Ectodermal cell (in vitro differentiated cells): ENCODE measurements at regions not wholly inside any gene's neighbourhood (a gene's known extent, or its start where the extent isn't known, plus 50 kb on each side); places are given as distances from the start of the nearest gene placed in this dataset.
"Not testable (repeated sequence)": the region's sequence is repeated elsewhere in the genome, so short reads cannot be mapped to it uniquely, and the experiment has no call there.

ENCODE experiments used
- H3K27ac ChIP-seq: 2 replicates; pipeline ENCODE4 v1.7.0; 2013; ENCODE audit warnings: mild to moderate bottlenecking, low read depth, low read length; ENCODE audit not compliant: insufficient read depth, poor library complexity, severe bottlenecking
- H3K27me3 ChIP-seq: 2 replicates; pipeline ENCODE4 v1.7.0; 2013; ENCODE audit warnings: mild to moderate bottlenecking, low read length; ENCODE audit not compliant: insufficient read depth, control insufficient read depth, poor library complexity, severe bottlenecking
- H3K36me3 ChIP-seq: one replicate; pipeline ENCODE4 v1.7.0; 2013; ENCODE audit warnings: low read length; ENCODE audit not compliant: control insufficient read depth, insufficient read depth
- H3K4me1 ChIP-seq: one replicate; pipeline ENCODE4 v1.7.0; 2013; ENCODE audit warnings: low read length; ENCODE audit not compliant: control insufficient read depth, insufficient read depth
- H3K4me3 ChIP-seq: 2 replicates; pipeline ENCODE4 v1.7.0; 2013; ENCODE audit warnings: low read depth, low read length, control low read depth; ENCODE audit not compliant: insufficient read depth
- H3K9me3 ChIP-seq: 2 replicates; pipeline ENCODE4 v1.7.0; 2013; ENCODE audit warnings: mild to moderate bottlenecking, low read length, moderate library complexity; ENCODE audit not compliant: control insufficient read depth
- WGBS, 2 experiments: methylation state at CpG; one replicate each; pipeline ENCODE4 v1.1.7; 2013; ENCODE audit warnings: missing lambda C conversion rate in 2 of 2; 5-methylcytosine and 5-hydroxymethylcytosine counted together

- no peak overlapping the region for H3K4me3 ChIP-seq
- no peaks in the 10 kb centered on the region for H3K27me3 ChIP-seq
- H3K9me3 ChIP-seq = no peaks in the 10 kb centered on the region
- H3K27ac ChIP-seq = no peak overlapping the region
- H3K36me3 ChIP-seq = no peaks in the 10 kb centered on the region
- H3K4me1 ChIP-seq = no peaks in the 10 kb centered on the region
These were observed 479.6 kb downstream of the TMEM135 start for GRCh38 chr11:87517351-87517750.

GRCh38 chr11:87507722-87508121, 470.0 kb downstream of the TMEM135 start:
- not testable (repeated sequence) for H3K27ac ChIP-seq
- WGBS, 2 experiments = 7 to 14% methylated on average over 2 of the region's 2 CpGs

GRCh38 chr11:87506946-87507345, 469.2 kb downstream of the TMEM135 start:
- not testable (repeated sequence) for H3K27ac ChIP-seq, H3K4me3 ChIP-seq, H3K4me1 ChIP-seq, H3K36me3 ChIP-seq, H3K27me3 ChIP-seq, H3K9me3 ChIP-seq
- WGBS, 2 experiments = 90 to 96% methylated on average over 6 of the region's 6 CpGs

More at GRCh38 chr11:87507722-87508121, 470.0 kb downstream of the TMEM135 start:
- H3K27me3 ChIP-seq, H3K36me3 ChIP-seq, H3K4me1 ChIP-seq, H3K4me3 ChIP-seq, H3K9me3 ChIP-seq: not testable (repeated sequence)

GRCh38 chr11:87501388-87501787, 463.7 kb downstream of the TMEM135 start:
- H3K27ac ChIP-seq = no peak overlapping the region
- WGBS, 2 experiments = 100% methylated on average over 1 of the region's 1 CpG; no CpG with 5 or more reads in 1 of the 2 experiments

GRCh38 chr11:87494936-87495335, 457.2 kb downstream of the TMEM135 start:
- H3K27ac ChIP-seq, H3K36me3 ChIP-seq, H3K9me3 ChIP-seq, H3K27me3 ChIP-seq, H3K4me1 ChIP-seq, H3K4me3 ChIP-seq: not testable (repeated sequence)
- WGBS, 2 experiments = 94% methylated on average over 3 of the region's 3 CpGs

More at GRCh38 chr11:87501388-87501787, 463.7 kb downstream of the TMEM135 start:
- Histone ChIP-seq H3K4me1 (no peaks in the 10 kb centered on the region), H3K9me3 (no peaks in the 10 kb centered on the region), H3K27me3 (no peaks in the 10 kb centered on the region), H3K36me3 (no peaks in the 10 kb centered on the region), H3K4me3 (no peak overlapping the region)

- not testable (repeated sequence) for H3K27ac ChIP-seq, H3K36me3 ChIP-seq, H3K9me3 ChIP-seq, H3K4me3 ChIP-seq, H3K4me1 ChIP-seq, H3K27me3 ChIP-seq
- WGBS, 2 experiments = 55 to 63% methylated on average over 7 of the region's 7 CpGs
These were observed 456.3 kb downstream of the TMEM135 start for GRCh38 chr11:87494026-87494425.

- H3K4me1 ChIP-seq = no peaks in the 10 kb centered on the region
- no peak overlapping the region for H3K4me3 ChIP-seq
- no peaks in the 10 kb centered on the region for H3K9me3 ChIP-seq
- WGBS, 2 experiments = 0 to 8% methylated on average over 1 to 4 of the region's 4 CpGs
- no peaks in the 10 kb centered on the region for H3K27me3 ChIP-seq
- H3K27ac ChIP-seq = no peak overlapping the region
- H3K36me3 ChIP-seq = no peaks in the 10 kb centered on the region
These were observed 455.8 kb downstream of the TMEM135 start for GRCh38 chr11:87493516-87493915.

GRCh38 chr11:87491381-87491780, 453.6 kb downstream of the TMEM135 start:
- H3K4me1 ChIP-seq = no peaks in the 10 kb centered on the region
- H3K9me3 ChIP-seq = no peaks in the 10 kb centered on the region
- H3K4me3 ChIP-seq = no peak overlapping the region
- WGBS, 2 experiments = 89 to 94% methylated on average over 1 of the region's 3 CpGs
- no peaks in the 10 kb centered on the region for H3K36me3 ChIP-seq
- no peaks in the 10 kb centered on the region for H3K27me3 ChIP-seq
- H3K27ac ChIP-seq = no peak overlapping the region

- no peaks in the 10 kb centered on the region for H3K4me1 ChIP-seq
- no peak overlapping the region for H3K27ac ChIP-seq
- no peak overlapping the region for H3K4me3 ChIP-seq
- H3K36me3 ChIP-seq = no peaks in the 10 kb centered on the region
- no peaks in the 10 kb centered on the region for H3K27me3 ChIP-seq
- no peaks in the 10 kb centered on the region for H3K9me3 ChIP-seq
These were observed 452.9 kb downstream of the TMEM135 start for GRCh38 chr11:87490671-87491070.

- 95 to 99% methylated on average over 2 to 3 of the region's 3 CpGs for WGBS, 2 experiments
- no peaks in the 10 kb centered on the region for H3K36me3 ChIP-seq
- no peak overlapping the region for H3K4me3 ChIP-seq
- no peaks in the 10 kb centered on the region for H3K27me3 ChIP-seq
- no peak overlapping the region for H3K27ac ChIP-seq
- no peaks in the 10 kb centered on the region for H3K4me1 ChIP-seq
- no peaks in the 10 kb centered on the region for H3K9me3 ChIP-seq
These were observed 446.8 kb downstream of the TMEM135 start for GRCh38 chr11:87484566-87484965.

- no peak overlapping the region for H3K4me3 ChIP-seq
- no peaks in the 10 kb centered on the region for H3K9me3 ChIP-seq
- no peaks in the 10 kb centered on the region for H3K36me3 ChIP-seq
- no peaks in the 10 kb centered on the region for H3K27me3 ChIP-seq
- H3K4me1 ChIP-seq = no peaks in the 10 kb centered on the region
- WGBS, 2 experiments = 75 to 98% methylated on average over 1 to 2 of the region's 2 CpGs
- H3K27ac ChIP-seq = no peak overlapping the region
These were observed 439.6 kb downstream of the TMEM135 start for GRCh38 chr11:87477321-87477720.
